Right lobe of liver (tissue), 6 donors: ENCODE measurements at regions not wholly inside any gene's neighbourhood (a gene's known extent, or its start where the extent isn't known, plus 50 kb on each side); places are given as distances from the start of the nearest gene placed in this dataset.
A peak's percentile ranks its signal among the peaks of the same experiment; 100 is the strongest.

Source experiments
- ATAC-seq, 4 donors: fragments of 200-7000 bp; cut with Tn5 transposase; one replicate each; pipeline ENCODE4 v1.9.1; 2020; ENCODE audit warnings: mild to moderate bottlenecking in 4 of 4, moderate library complexity in 4 of 4
- DNase-seq, 3 donors: peaks; one replicate each; pipeline ENCODE4 v3.0.0-alpha.2; 2020
- H3K27ac ChIP-seq, 3 donors: fragments of 200-600 bp; one replicate each; pipeline ENCODE4 v1.8.0; 2022
- H3K27me3 ChIP-seq, 2 donors: fragments of 200-600 bp; one replicate each; pipeline ENCODE4 v1.8.0; 2022
- H3K36me3 ChIP-seq, 4 donors: fragments of 200-600 bp; sonication (generic) in 1 of 4; one replicate each; pipeline versions ENCODE4 v1.5.1 to v1.8.0; 2017 to 2022; ENCODE audit warnings: control low read depth in 1 of 4
- H3K4me1 ChIP-seq, 4 donors: fragments of 200-600 bp; sonication (generic) in 1 of 4; one replicate each; pipeline versions ENCODE4 v1.5.1 to v1.8.0; 2017 to 2022; ENCODE audit warnings: control low read depth in 1 of 4
- H3K4me3 ChIP-seq, 3 donors: fragments of 200-600 bp; one replicate each; pipeline ENCODE4 v1.8.0; 2022
- H3K9me3 ChIP-seq, 4 donors: fragments of 200-600 bp; sonication (generic) in 1 of 4; one replicate each; pipeline versions ENCODE4 v1.5.1 to v1.8.0; 2017 to 2022; ENCODE audit warnings: control low read depth in 1 of 4
- CTCF ChIP-seq, 4 donors: fragments of 200-600 bp in 3 of 4; fragments of 450-650 bp in 1 of 4; IDR thresholded peaks; one replicate each; pipeline versions ENCODE4 v1.5.1 to v1.8.0; 2016 to 2022; ENCODE audit warnings: antibody characterized with exemption in 4 of 4, mild to moderate bottlenecking in 2 of 4
- POLR2A ChIP-seq: fragments of 450-650 bp; IDR thresholded peaks from one replicate; pipeline ENCODE4 v1.6.1; 2017; ENCODE audit warnings: antibody characterized with exemption, mild to moderate bottlenecking
- WGBS: methylation state at CpG from one replicate; pipeline ENCODE4 v1.1.6; 2018; ENCODE audit warnings: low coverage, low lambda C conversion rate; ENCODE audit not compliant: insufficient coverage; ENCODE audit errors: missing lambda C conversion rate; 5-methylcytosine and 5-hydroxymethylcytosine counted together
- intact Hi-C, 2 donors: fragments of 100-400 bp; cut with DNase I; formaldehyde crosslinking; loops; one replicate each; pipeline versions ENCODE4 v1.11.2 to v1.14.1; 2022
- donor health status: DM: no; HTN: yes; CAD: no.
- donor health status: DM: no; HTN: no; CAD: no.
- donor health status: DM: no; HTN: no; CAD: no.
- donor health status: DM: no; HTN: yes; CAD: no.
- donor health status: DM: no; HTN: yes; CAD: no.

GRCh38 chr11:127600674-127601073, 600.1 kb upstream of the KIRREL3 start:
- intact Hi-C loops, result no loop called here
- no peaks in the 10 kb centered on the region for H3K4me1 ChIP-seq
- DNase-seq (no peak), ATAC-seq (peak; percentile 26 to 54 (median 38))
- H3K27ac ChIP-seq, result no peak overlapping the region
- TF ChIP-seq CTCF (IDR thresholded peaks at IDR 0.05) (no peak), POLR2A (no peak)
- H3K27me3 ChIP-seq, result no peaks in the 10 kb centered on the region
- WGBS, result 60% methylated on average over 1 of the region's 2 CpGs
- H3K36me3 ChIP-seq, result no peaks in the 10 kb centered on the region
- H3K9me3 ChIP-seq, result no peaks in the 10 kb centered on the region
- no peak overlapping the region for H3K4me3 ChIP-seq

- TF ChIP-seq CTCF (IDR thresholded peaks at IDR 0.05) (no peak), POLR2A (no peak)
- no peak overlapping the region for H3K27ac ChIP-seq
- no peaks in the 10 kb centered on the region for H3K36me3 ChIP-seq
- no peaks in the 10 kb centered on the region for H3K4me1 ChIP-seq
- DNase-seq, result no peak
- no peak for ATAC-seq
- no peaks in the 10 kb centered on the region for H3K27me3 ChIP-seq
- no peaks in the 10 kb centered on the region for H3K9me3 ChIP-seq
- WGBS, result 57% methylated on average over 3 of the region's 3 CpGs
- intact Hi-C loops, result no loop called here
- no peak overlapping the region for H3K4me3 ChIP-seq
These were observed 597.9 kb upstream of the KIRREL3 start for GRCh38 chr11:127598476-127598875.

- WGBS, result 63% methylated on average over 3 of the region's 3 CpGs
- no peak overlapping the region for H3K27ac ChIP-seq
- TF ChIP-seq CTCF (IDR thresholded peaks at IDR 0.05) (no peak), POLR2A (no peak)
- H3K4me3 ChIP-seq, result no peak overlapping the region
- H3K4me1 ChIP-seq, result no peaks in the 10 kb centered on the region
- intact Hi-C loops, result no loop called here
- no peaks in the 10 kb centered on the region for H3K9me3 ChIP-seq
- H3K27me3 ChIP-seq, result no peaks in the 10 kb centered on the region
- ATAC-seq (no peak), DNase-seq (no peak)
- H3K36me3 ChIP-seq, result no peaks in the 10 kb centered on the region
These were observed 595.9 kb upstream of the KIRREL3 start for GRCh38 chr11:127596433-127596832.

- WGBS, result 33% methylated on average over 1 of the region's 1 CpG
- intact Hi-C loops, result no loop called here
- no peak for ATAC-seq
These were observed 591.8 kb upstream of the KIRREL3 start for GRCh38 chr11:127592371-127592770.

More at GRCh38 chr11:127592371-127592770, 591.8 kb upstream of the KIRREL3 start:
- DNase-seq, result no peak
- Histone ChIP-seq H3K36me3 (no peaks in the 10 kb centered on the region), H3K4me3 (no peak overlapping the region), H3K4me1 (peaks cover 0 to 5% (median 0%) of the 10 kb centered on the region in 4 donors), H3K27ac (no peak overlapping the region), H3K27me3 (no peaks in the 10 kb centered on the region), H3K9me3 (no peaks in the 10 kb centered on the region)
- TF ChIP-seq POLR2A (no peak), CTCF (IDR thresholded peaks at IDR 0.05) (no peak)
